Transverse colon (tissue), 4 donors: ENCODE measurements at regions not wholly inside any gene's neighbourhood (a gene's known extent, or its start where the extent isn't known, plus 50 kb on each side); places are given as distances from the start of the nearest gene placed in this dataset.

Source experiments
- CTCF ChIP-seq, 5 experiments: fragments of 200-600 bp in 3 of 5; fragments of 450-650 bp in 2 of 5; sonication (generic) in 3 of 5; IDR thresholded peaks; 1 replicate in 2 of 5; 2 replicates in 3 of 5; pipeline ENCODE4 v1.5.1; 2016 to 2017; ENCODE audit warnings: antibody characterized with exemption in 5 of 5, inconsistent platforms in 3 of 5, mild to moderate bottlenecking in 2 of 5, moderate library complexity in 1 of 5
- EP300 ChIP-seq: sonication (generic); formaldehyde crosslinking; IDR thresholded peaks from one replicate; pipeline ENCODE4 v1.6.1; 2017; ENCODE audit warnings: antibody characterized with exemption, low read depth
- POLR2AphosphoS5 ChIP-seq, 3 donors: sonication (generic); formaldehyde crosslinking; IDR thresholded peaks; one replicate each; pipeline ENCODE4 v1.6.1; 2016; ENCODE audit warnings: antibody characterized with exemption in 3 of 3

GRCh38 chr13:28587174-28587540 lies 71.8 kb upstream of the POMP start:
- TF ChIP-seq CTCF (IDR thresholded peaks at IDR 0.05) (no peak), EP300 (no peak), POLR2AphosphoS5 (IDR thresholded peaks at IDR 0.05) (no peak)
